ENCODE measurements at regions not wholly inside any gene's neighbourhood (a gene's known extent, or its start where the extent isn't known, plus 50 kb on each side); places are given as distances from the start of the nearest gene placed in this dataset.
"Not testable (repeated sequence)": the region's sequence is repeated elsewhere in the genome, so short reads cannot be mapped to it uniquely, and the experiment has no call there.

DNA sequence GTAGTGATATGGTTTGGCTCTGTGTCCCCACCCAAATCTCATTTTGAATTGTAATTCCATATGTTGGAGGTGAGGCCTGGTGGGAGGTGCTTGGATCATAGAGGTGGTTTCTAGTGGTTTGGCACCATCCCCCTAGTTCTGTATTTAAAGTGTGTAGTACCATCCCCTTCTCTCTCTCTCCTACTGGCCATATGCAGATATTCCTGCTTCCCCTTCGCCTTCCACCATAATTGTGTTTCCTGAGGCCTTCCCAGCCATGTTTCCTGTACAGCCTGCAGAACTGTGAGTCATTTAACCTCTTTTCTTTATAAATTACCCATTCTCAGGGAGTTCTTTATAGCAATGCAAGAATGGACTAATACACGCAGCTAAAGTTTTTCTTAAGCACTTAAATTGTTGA is 340.0 kb downstream of the ANAPC1 start:
- TF ChIP-seq, protein P1, sequence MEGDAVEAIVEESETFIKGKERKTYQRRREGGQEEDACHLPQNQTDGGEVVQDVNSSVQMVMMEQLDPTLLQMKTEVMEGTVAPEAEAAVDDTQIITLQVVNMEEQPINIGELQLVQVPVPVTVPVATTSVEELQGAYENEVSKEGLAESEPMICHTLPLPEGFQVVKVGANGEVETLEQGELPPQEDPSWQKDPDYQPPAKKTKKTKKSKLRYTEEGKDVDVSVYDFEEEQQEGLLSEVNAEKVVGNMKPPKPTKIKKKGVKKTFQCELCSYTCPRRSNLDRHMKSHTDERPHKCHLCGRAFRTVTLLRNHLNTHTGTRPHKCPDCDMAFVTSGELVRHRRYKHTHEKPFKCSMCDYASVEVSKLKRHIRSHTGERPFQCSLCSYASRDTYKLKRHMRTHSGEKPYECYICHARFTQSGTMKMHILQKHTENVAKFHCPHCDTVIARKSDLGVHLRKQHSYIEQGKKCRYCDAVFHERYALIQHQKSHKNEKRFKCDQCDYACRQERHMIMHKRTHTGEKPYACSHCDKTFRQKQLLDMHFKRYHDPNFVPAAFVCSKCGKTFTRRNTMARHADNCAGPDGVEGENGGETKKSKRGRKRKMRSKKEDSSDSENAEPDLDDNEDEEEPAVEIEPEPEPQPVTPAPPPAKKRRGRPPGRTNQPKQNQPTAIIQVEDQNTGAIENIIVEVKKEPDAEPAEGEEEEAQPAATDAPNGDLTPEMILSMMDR (IDR thresholded peaks at IDR 0.05) = not testable (repeated sequence)
- TF ChIP-seq POLR2A (IDR thresholded peaks at IDR 0.05) = not testable (repeated sequence)

Data from thyroid gland (tissue), 4 donors.